ENCODE measurements at regions not wholly inside any gene's neighbourhood (a gene's known extent, or its start where the extent isn't known, plus 50 kb on each side); places are given as distances from the start of the nearest gene placed in this dataset.

DNA sequence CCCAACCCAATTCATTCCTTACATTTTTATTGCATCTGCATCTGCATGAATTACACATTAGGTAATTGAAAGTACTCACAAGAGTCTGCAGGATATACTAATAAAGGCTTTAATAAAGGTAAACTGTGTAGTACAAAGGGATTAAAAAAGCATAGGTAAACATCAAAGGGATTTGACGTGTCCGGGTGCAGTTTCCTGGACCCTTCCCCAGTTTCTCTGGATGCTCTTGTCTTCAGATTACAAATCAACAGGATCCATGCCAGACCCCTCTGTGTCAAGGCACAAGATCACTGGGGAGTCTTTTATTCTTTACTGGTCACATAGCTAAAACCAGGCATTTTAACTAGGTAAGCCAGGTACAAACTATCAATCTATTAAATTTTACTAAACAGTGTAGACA, 177.2 kb upstream of the TYRP1 start:
- DNase-seq (ENCODE audit: low read depth): no peak
- in situ Hi-C loops (cut with HindIII; ENCODE audit: low sequenced_read_pairs): no loop called here
- TF ChIP-seq, protein P1, sequence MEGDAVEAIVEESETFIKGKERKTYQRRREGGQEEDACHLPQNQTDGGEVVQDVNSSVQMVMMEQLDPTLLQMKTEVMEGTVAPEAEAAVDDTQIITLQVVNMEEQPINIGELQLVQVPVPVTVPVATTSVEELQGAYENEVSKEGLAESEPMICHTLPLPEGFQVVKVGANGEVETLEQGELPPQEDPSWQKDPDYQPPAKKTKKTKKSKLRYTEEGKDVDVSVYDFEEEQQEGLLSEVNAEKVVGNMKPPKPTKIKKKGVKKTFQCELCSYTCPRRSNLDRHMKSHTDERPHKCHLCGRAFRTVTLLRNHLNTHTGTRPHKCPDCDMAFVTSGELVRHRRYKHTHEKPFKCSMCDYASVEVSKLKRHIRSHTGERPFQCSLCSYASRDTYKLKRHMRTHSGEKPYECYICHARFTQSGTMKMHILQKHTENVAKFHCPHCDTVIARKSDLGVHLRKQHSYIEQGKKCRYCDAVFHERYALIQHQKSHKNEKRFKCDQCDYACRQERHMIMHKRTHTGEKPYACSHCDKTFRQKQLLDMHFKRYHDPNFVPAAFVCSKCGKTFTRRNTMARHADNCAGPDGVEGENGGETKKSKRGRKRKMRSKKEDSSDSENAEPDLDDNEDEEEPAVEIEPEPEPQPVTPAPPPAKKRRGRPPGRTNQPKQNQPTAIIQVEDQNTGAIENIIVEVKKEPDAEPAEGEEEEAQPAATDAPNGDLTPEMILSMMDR (IDR thresholded peaks at IDR 0.05; ENCODE audit: low read depth, low read length, missing control alignments): no peak
- no peak overlapping the region for H3K4me3 ChIP-seq (ENCODE audit: low read depth, low read length)

- no peak for DNase-seq (ENCODE audit: low read depth)
- TF ChIP-seq, protein P1 (IDR thresholded peaks at IDR 0.05; ENCODE audit: low read depth, low read length, missing control alignments): no peak
- H3K4me3 ChIP-seq (ENCODE audit: low read depth, low read length): no peak overlapping the region
- in situ Hi-C loops (cut with HindIII; ENCODE audit: low sequenced_read_pairs): no loop called here
Measured at GRCh38 chr9:12516573-12516972, 176.6 kb upstream of the TYRP1 start.

- H3K4me3 ChIP-seq (ENCODE audit: low read depth, low read length): no peak overlapping the region
- in situ Hi-C loops (cut with HindIII; ENCODE audit: low sequenced_read_pairs): no loop called here
- TF ChIP-seq, protein P1 (IDR thresholded peaks at IDR 0.05; ENCODE audit: low read depth, low read length, missing control alignments): no peak
- DNase-seq (ENCODE audit: low read depth): no peak
Measured at GRCh38 chr9:12538842-12539579, 154.2 kb upstream of the TYRP1 start.

DNA sequence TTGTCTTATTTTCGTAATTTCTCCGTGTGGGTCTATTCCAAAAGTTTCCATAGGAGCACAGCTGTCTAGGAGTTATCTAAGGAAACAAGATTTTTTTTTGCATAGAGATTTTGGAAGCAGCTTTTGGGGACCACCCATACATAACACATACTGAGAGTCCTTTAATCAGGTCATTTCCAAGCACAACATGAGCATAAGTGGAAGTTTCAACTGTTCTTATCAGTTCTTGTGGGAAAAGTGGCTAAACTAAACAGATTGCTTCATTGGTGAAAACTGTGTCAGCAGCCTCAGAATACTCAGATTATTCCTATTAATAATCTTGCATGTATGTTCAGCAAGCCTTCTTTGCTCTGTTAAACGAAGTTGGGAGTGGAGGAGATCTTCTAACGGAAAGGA, 153.6 kb upstream of the TYRP1 start:
- TF ChIP-seq, protein P1 (IDR thresholded peaks at IDR 0.05; ENCODE audit: low read depth, low read length, missing control alignments): no peak
- DNase-seq (ENCODE audit: low read depth): no peak
- H3K4me3 ChIP-seq (ENCODE audit: low read depth, low read length): no peak overlapping the region
- in situ Hi-C loops (cut with HindIII; ENCODE audit: low sequenced_read_pairs): no loop called here

DNA sequence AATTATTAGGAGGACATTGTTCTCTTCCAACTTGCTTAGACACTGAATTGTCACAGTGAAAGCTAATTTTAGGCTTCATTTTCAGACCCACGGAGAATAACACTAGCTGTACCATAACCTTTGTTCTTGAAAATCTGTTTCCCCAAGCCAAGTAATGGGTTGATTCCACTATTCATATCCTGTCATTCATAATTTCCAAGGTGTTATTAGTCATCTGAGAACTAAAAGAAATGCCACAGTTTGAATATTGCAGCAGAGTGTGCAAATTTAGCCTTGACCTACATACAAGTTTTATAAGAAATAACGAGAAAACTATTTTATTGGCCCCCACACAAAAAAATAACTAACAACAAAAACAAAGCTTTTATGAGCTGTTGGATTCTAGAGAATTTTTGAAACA, 148.5 kb upstream of the TYRP1 start:
- TF ChIP-seq, protein P1 (IDR thresholded peaks at IDR 0.05; ENCODE audit: low read depth, low read length, missing control alignments): no peak
- H3K4me3 ChIP-seq (ENCODE audit: low read depth, low read length): no peak overlapping the region
- DNase-seq (ENCODE audit: low read depth): no peak
- in situ Hi-C loops (cut with HindIII; ENCODE audit: low sequenced_read_pairs): no loop called here

- peak; percentile 1 for DNase-seq (ENCODE audit: low read depth)
- in situ Hi-C loops (cut with HindIII; ENCODE audit: low sequenced_read_pairs): no loop called here
- no peak overlapping the region for H3K4me3 ChIP-seq (ENCODE audit: low read depth, low read length)
- TF ChIP-seq, protein P1 (IDR thresholded peaks at IDR 0.05; ENCODE audit: low read depth, low read length, missing control alignments): no peak
Measured at GRCh38 chr9:12554636-12555035, 138.5 kb upstream of the TYRP1 start.

Measured in astrocyte of the cerebellum (primary cell).